A549 (cell line): ENCODE measurements at regions not wholly inside any gene's neighbourhood (a gene's known extent, or its start where the extent isn't known, plus 50 kb on each side); places are given as distances from the start of the nearest gene placed in this dataset.

Experiments used
- ATAC-seq, 2 experiments: fragments of 200-7000 bp in 1 of 2; fragments of >200 bp in 1 of 2; cut with Nextera tagmentation in 1 of 2; cut with Tn5 transposase in 1 of 2; 3 replicates each; pipeline versions ENCODE4 v1.8.0 to v1.9.1; 2018 to 2020; ENCODE audit warnings: mild to moderate bottlenecking in 1 of 2, moderate library complexity in 1 of 2
- CTCF ChIA-PET: fragments of 300-600 bp; sonication (Branson Sonifier 250); formaldehyde crosslinking; extraction: SDS; loops from one replicate; lab custom pipeline; 2021; ENCODE audit warnings: antibody characterized with exemption, inconsistent platforms; lab: Yijun Ruan, JAX
- POLR2A ChIA-PET: fragments of 350-600 bp; formaldehyde crosslinking; extraction: SDS; loops from one replicate; lab custom pipeline; 2021; ENCODE audit warnings: antibody characterized with exemption, inconsistent platforms; lab: Yijun Ruan, JAX
- DNase-seq, 2 experiments: peaks; one replicate each; pipeline versions ENCODE4 v3.0.0 to v3.0.0-alpha.2; 2011 to 2016; ENCODE audit warnings: low read depth in 1 of 2, low spot score in 1 of 2
- FAIRE-seq: peaks from 2 replicates; lab custom pipeline; 2011; peaks lifted over from hg19 to GRCh38; lab: Jason Lieb, UNC
- H3K27ac ChIP-seq, 2 experiments: fragments of >200 bp; sonication (Bioruptor Twin); formaldehyde crosslinking; 3 replicates each; pipeline ENCODE4 v1.5.1; 2016 to 2017
- H3K4me1 ChIP-seq: fragments of >200 bp; sonication (Bioruptor Twin); formaldehyde crosslinking; 3 replicates; pipeline ENCODE4 v1.6.1; 2016
- H3K4me2 ChIP-seq: fragments of >200 bp; sonication (Bioruptor Twin); formaldehyde crosslinking; 3 replicates; pipeline ENCODE4 v1.6.1; 2016
- H3K4me3 ChIP-seq: fragments of >200 bp; sonication (Bioruptor Twin); formaldehyde crosslinking; 3 replicates; pipeline ENCODE4 v1.5.1; 2016
- H3K9me3 ChIP-seq: fragments of >200 bp; sonication (Bioruptor Twin); formaldehyde crosslinking; 3 replicates; pipeline ENCODE4 v1.6.1; 2016
- BHLHE40 ChIP-seq: IDR thresholded peaks from 2 replicates; pipeline ENCODE4 v1.6.1; 2012; ENCODE audit warnings: low read depth, low read length, inconsistent platforms
- E2F6 ChIP-seq: IDR thresholded peaks from 2 replicates; pipeline ENCODE4 v1.6.1; 2012; ENCODE audit warnings: low read depth, borderline replicate concordance
- ESRRA ChIP-seq: fragments of 150-350 bp; IDR thresholded peaks from 2 replicates; pipeline ENCODE4 v1.6.1; 2014; ENCODE audit warnings: mild to moderate bottlenecking, low read length, borderline replicate concordance
- FOSL2 ChIP-seq, 2 experiments: fragments of 450-650 bp in 1 of 2; fragments of >200 bp in 1 of 2; sonication (Bioruptor Twin) in 1 of 2; formaldehyde crosslinking; IDR thresholded peaks; 2 replicates each; pipeline versions ENCODE4 v1.5.0 to v1.6.1; 2016 to 2020; ENCODE audit warnings: mild to moderate bottlenecking in 1 of 2, moderate library complexity in 1 of 2
- HDAC2 ChIP-seq: fragments of 200-600 bp; sonication (generic); IDR thresholded peaks from 2 replicates; pipeline ENCODE4 v1.6.1; 2016
- HOXA7 ChIP-seq: fragments of 250-450 bp; sonication (Bioruptor Pico); IDR thresholded peaks from 2 replicates; pipeline ENCODE4 v1.5.0; 2020; ENCODE audit warnings: mild to moderate bottlenecking, moderate library complexity
- HOXB5 ChIP-seq: fragments of 250-450 bp; sonication (Bioruptor Pico); IDR thresholded peaks from 2 replicates; pipeline ENCODE4 v1.5.0; 2020; ENCODE audit warnings: mild to moderate bottlenecking, moderate library complexity
- JUN ChIP-seq, 2 experiments: fragments of >200 bp; sonication (Bioruptor Twin); formaldehyde crosslinking; IDR thresholded peaks; 2 replicates in 1 of 2; 3 replicates in 1 of 2; pipeline ENCODE4 v1.6.1; 2016 to 2017
- MAFK ChIP-seq: fragments of 450-650 bp; IDR thresholded peaks from 2 replicates; pipeline ENCODE4 v1.6.1; 2014; ENCODE audit not compliant: partially characterized antibody
- NR3C1 ChIP-seq: fragments of >200 bp; sonication (Bioruptor Twin); formaldehyde crosslinking; IDR thresholded peaks from 3 replicates; pipeline ENCODE4 v1.6.1; 2017
- RARB ChIP-seq: fragments of 250-450 bp; sonication (Bioruptor Pico); IDR thresholded peaks from 2 replicates; pipeline ENCODE4 v1.8.0; 2021; ENCODE audit warnings: mild to moderate bottlenecking, moderate library complexity
- RCOR1 ChIP-seq: fragments of 150-350 bp; IDR thresholded peaks from 2 replicates; pipeline ENCODE4 v1.6.1; 2014; ENCODE audit warnings: antibody characterized with exemption, low read length, low read depth
- RFX5 ChIP-seq: fragments of 450-650 bp; IDR thresholded peaks from 2 replicates; pipeline ENCODE4 v1.7.1; 2014; ENCODE audit warnings: antibody characterized with exemption, mild to moderate bottlenecking, moderate library complexity
- WGBS: methylation state at CpG from one replicate; pipeline ENCODE4 v1.1.6; 2017; ENCODE audit errors: missing lambda C conversion rate; 5-methylcytosine and 5-hydroxymethylcytosine counted together
- TF ChIP-seq, protein P1 (sequence below): fragments of 250-450 bp; sonication (Bioruptor Pico); IDR thresholded peaks from 2 replicates; pipeline ENCODE4 v1.5.0; 2020; ENCODE audit warnings: low read depth, mild to moderate bottlenecking, moderate library complexity
- TF ChIP-seq, protein P2 (sequence below): fragments of >200 bp; sonication (Bioruptor Twin); formaldehyde crosslinking; IDR thresholded peaks from 3 replicates; pipeline ENCODE4 v1.5.1; 2016
- TF ChIP-seq, protein P3 (sequence below): IDR thresholded peaks from 2 replicates; pipeline ENCODE4 v1.6.1; 2012
- TF ChIP-seq, protein P4 (sequence below): fragments of 200-600 bp; sonication (generic); IDR thresholded peaks from 2 replicates; pipeline ENCODE4 v1.6.1; 2016; ENCODE audit warnings: antibody characterized with exemption, mild to moderate bottlenecking, moderate library complexity

DNA sequence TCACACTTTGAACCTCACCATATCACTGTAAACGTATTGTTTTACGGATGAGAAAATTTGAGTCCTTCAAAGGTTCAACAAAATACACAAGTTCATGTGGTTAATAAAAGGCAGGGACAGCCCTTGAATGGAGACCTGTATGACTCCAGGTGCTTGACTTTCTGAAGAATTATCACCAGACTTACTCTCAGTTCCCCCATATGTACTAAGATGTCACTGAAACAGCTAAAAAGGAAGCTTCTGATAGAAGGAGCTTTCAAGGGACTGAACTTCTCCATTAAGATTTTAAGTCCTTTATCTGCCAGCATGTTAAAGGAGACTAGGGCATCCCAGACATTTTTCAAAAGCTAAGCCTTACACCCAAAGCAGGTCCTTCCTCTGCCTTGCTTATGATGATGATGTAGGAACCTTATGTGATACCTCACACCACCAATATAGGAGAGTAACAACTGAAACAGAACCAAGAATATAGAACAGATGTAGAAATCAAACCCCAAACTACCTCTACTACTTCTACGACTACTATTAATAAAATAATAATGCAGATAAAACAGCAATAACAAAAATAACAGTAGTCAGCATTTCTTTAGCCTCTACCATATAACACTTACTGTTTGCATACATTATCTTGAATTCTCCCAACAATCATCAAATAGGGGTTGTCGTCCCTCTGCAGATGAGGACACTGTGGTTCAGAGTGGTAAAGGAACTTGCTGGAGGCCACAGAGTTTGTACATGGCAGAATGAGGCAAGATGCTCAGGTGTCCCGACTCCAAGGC, 273.9 kb downstream of the ELAVL2 start:
- ChIA-PET CTCF (no interaction called here), POLR2A (no interaction called here)
- TF ChIP-seq MAFK (peak; percentile 84), HOXB5 (CRISPR knock-in tag) (no peak)
- FAIRE-seq (no peak), DNase-seq (no peak), ATAC-seq (no peak)
- H3K27ac ChIP-seq, result no peak overlapping the region
- H3K4me1 ChIP-seq, result no peaks in the 10 kb centered on the region
- no peaks in the 10 kb centered on the region for H3K9me3 ChIP-seq
- WGBS, result 3% methylated on average over 5 of the region's 5 CpGs
- H3K4me3 ChIP-seq, result no peak overlapping the region
- H3K4me2 ChIP-seq, result no peak overlapping the region

GRCh38 chr9:23552876-23553601, 273.0 kb downstream of the ELAVL2 start:
- Histone ChIP-seq H3K9me3 (no peaks in the 10 kb centered on the region), H3K4me2 (no peak overlapping the region), H3K27ac (no peak overlapping the region), H3K4me1 (no peaks in the 10 kb centered on the region), H3K4me3 (no peak overlapping the region)
- FAIRE-seq (no peak), ATAC-seq (no peak), DNase-seq (no peak)
- no peak for TF ChIP-seq NR3C1
- TF ChIP-seq HOXB5 (CRISPR knock-in tag), result no peak
- ChIA-PET CTCF (no interaction called here), POLR2A (no interaction called here)
- 7% methylated on average over 8 of the region's 8 CpGs for whole genome bisulfite sequencing

DNA sequence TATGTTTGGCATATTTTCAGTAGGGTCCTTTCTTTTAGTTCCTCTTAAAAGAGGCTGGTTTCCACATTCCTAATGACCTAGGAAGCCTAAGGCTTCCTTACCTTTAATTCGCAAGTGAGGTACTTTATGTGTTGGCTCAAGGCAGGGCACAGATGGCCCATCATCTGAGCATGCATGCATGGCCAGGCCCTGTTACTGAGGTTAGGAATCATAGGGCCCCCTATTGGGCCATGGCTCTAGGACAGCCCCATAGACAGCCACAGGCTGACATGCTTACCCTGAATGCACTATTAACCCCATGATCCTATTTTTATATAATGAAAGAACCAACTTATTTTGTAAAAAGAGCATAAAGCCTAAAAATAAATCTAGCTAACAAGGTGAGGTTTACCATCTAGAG, 271.4 kb downstream of the ELAVL2 start:
- TF ChIP-seq, protein P1, sequence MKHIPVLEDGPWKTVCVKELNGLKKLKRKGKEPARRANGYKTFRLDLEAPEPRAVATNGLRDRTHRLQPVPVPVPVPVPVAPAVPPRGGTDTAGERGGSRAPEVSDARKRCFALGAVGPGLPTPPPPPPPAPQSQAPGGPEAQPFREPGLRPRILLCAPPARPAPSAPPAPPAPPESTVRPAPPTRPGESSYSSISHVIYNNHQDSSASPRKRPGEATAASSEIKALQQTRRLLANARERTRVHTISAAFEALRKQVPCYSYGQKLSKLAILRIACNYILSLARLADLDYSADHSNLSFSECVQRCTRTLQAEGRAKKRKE (CRISPR knock-in tag), result no peak
- TF ChIP-seq, protein P2, sequence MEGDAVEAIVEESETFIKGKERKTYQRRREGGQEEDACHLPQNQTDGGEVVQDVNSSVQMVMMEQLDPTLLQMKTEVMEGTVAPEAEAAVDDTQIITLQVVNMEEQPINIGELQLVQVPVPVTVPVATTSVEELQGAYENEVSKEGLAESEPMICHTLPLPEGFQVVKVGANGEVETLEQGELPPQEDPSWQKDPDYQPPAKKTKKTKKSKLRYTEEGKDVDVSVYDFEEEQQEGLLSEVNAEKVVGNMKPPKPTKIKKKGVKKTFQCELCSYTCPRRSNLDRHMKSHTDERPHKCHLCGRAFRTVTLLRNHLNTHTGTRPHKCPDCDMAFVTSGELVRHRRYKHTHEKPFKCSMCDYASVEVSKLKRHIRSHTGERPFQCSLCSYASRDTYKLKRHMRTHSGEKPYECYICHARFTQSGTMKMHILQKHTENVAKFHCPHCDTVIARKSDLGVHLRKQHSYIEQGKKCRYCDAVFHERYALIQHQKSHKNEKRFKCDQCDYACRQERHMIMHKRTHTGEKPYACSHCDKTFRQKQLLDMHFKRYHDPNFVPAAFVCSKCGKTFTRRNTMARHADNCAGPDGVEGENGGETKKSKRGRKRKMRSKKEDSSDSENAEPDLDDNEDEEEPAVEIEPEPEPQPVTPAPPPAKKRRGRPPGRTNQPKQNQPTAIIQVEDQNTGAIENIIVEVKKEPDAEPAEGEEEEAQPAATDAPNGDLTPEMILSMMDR, result no peak
- no peak for TF ChIP-seq JUN (IDR thresholded peaks at IDR 0.05)
- no peak for TF ChIP-seq MAFK
- TF ChIP-seq HDAC2, result no peak
- TF ChIP-seq, protein P3, sequence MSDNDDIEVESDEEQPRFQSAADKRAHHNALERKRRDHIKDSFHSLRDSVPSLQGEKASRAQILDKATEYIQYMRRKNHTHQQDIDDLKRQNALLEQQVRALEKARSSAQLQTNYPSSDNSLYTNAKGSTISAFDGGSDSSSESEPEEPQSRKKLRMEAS, result no peak
- TF ChIP-seq FOSL2 (IDR thresholded peaks at IDR 0.05), result no peak
- TF ChIP-seq FOSL2 (CRISPR knock-in tag; IDR thresholded peaks at IDR 0.05), result no peak
- no peak for TF ChIP-seq BHLHE40
- no peak for TF ChIP-seq RFX5
- no peak for TF ChIP-seq E2F6
- no peak for TF ChIP-seq RCOR1
- no peak for TF ChIP-seq HOXA7
- TF ChIP-seq ESRRA, result no peak
- TF ChIP-seq, protein P4, sequence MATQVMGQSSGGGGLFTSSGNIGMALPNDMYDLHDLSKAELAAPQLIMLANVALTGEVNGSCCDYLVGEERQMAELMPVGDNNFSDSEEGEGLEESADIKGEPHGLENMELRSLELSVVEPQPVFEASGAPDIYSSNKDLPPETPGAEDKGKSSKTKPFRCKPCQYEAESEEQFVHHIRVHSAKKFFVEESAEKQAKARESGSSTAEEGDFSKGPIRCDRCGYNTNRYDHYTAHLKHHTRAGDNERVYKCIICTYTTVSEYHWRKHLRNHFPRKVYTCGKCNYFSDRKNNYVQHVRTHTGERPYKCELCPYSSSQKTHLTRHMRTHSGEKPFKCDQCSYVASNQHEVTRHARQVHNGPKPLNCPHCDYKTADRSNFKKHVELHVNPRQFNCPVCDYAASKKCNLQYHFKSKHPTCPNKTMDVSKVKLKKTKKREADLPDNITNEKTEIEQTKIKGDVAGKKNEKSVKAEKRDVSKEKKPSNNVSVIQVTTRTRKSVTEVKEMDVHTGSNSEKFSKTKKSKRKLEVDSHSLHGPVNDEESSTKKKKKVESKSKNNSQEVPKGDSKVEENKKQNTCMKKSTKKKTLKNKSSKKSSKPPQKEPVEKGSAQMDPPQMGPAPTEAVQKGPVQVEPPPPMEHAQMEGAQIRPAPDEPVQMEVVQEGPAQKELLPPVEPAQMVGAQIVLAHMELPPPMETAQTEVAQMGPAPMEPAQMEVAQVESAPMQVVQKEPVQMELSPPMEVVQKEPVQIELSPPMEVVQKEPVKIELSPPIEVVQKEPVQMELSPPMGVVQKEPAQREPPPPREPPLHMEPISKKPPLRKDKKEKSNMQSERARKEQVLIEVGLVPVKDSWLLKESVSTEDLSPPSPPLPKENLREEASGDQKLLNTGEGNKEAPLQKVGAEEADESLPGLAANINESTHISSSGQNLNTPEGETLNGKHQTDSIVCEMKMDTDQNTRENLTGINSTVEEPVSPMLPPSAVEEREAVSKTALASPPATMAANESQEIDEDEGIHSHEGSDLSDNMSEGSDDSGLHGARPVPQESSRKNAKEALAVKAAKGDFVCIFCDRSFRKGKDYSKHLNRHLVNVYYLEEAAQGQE, result no peak
- no peak for TF ChIP-seq RARB (CRISPR knock-in tag)
- TF ChIP-seq, all 56 proteins: peak for 0
- FAIRE-seq (no peak), DNase-seq (no peak), ATAC-seq (no peak)
- Histone ChIP-seq H3K4me2 (no peak overlapping the region), H3K27ac (no peak overlapping the region), H3K9me3 (no peaks in the 10 kb centered on the region), H3K4me3 (no peak overlapping the region), H3K4me1 (no peaks in the 10 kb centered on the region)
- WGBS, result 4% methylated on average over 1 of the region's 1 CpG
- ChIA-PET POLR2A (no interaction called here), CTCF (no interaction called here)
